Upper lobe of left lung (tissue), 4 donors: ENCODE measurements at regions not wholly inside any gene's neighbourhood (a gene's known extent, or its start where the extent isn't known, plus 50 kb on each side); places are given as distances from the start of the nearest gene placed in this dataset.

Experiments used
- CTCF ChIP-seq, 6 experiments: fragments of 450-650 bp in 4 of 6; fragments of 200-600 bp in 2 of 6; sonication (generic) in 2 of 6; IDR thresholded peaks; one replicate each; pipeline ENCODE4 v1.5.1; 2016 to 2019; ENCODE audit warnings: antibody characterized with exemption in 6 of 6
- POLR2A ChIP-seq, 4 donors: fragments of 450-650 bp; IDR thresholded peaks; one replicate each; pipeline ENCODE4 v1.5.1; 2016 to 2017; ENCODE audit warnings: antibody characterized with exemption in 4 of 4, mild to moderate bottlenecking in 2 of 4

GRCh38 chr10:129373718-129374117, 93.3 kb upstream of the MGMT start:
- TF ChIP-seq CTCF (IDR thresholded peaks at IDR 0.05) (no peak), POLR2A (IDR thresholded peaks at IDR 0.05) (no peak)
